GF-D8 (cell line): ENCODE measurements at regions not wholly inside any gene's neighbourhood (a gene's known extent, or its start where the extent isn't known, plus 50 kb on each side); places are given as distances from the start of the nearest gene placed in this dataset.
"Not testable (repeated sequence)": the region's sequence is repeated elsewhere in the genome, so short reads cannot be mapped to it uniquely, and the experiment has no call there.

Source experiments
- DNase-seq: peaks from one replicate; lab custom pipeline; 2025; lab: John Stamatoyannopoulos, UW

DNA sequence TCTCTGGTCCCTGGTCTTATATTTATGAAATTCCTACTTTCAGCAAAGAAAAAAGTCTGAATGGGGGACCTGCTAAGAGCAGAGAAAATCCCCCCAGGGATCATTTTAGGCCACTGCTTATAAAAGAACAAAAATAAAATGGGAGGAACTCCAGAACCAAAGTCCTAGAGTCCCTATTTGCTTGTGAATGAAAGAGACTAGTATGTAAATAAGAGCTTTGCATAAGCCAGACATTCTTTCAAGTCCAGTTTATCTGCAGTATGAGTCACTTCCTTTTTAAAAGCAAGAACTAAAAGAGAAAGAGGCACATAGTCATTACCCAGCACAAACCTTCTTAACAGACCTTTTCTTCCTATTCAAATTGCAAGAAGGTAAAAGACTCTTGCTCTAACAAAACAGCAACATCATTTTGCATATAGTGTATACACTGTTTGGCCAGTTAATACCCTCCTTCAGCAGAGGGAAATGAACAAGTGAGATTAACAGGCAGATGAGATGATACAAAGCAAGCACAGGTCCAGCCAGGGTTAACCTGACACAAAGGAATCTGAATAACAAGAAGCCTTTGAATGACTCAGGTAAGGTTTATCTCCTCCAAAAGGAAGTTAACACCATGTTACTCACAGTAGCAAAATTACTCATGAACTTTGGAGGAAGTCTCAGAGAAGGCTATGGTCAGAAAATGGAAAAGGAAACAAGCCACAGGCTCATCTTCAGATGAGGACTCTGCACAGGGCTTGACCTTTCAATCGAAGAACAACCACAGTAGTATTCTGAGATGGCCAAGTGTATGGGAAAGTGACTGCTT is 87.3 kb downstream of the PHLDA1 start:
- no peak for DNase-seq

- no peak for DNase-seq
Observed at GRCh38 chr12:75943730-75944096, 87.9 kb downstream of the PHLDA1 start.

DNA sequence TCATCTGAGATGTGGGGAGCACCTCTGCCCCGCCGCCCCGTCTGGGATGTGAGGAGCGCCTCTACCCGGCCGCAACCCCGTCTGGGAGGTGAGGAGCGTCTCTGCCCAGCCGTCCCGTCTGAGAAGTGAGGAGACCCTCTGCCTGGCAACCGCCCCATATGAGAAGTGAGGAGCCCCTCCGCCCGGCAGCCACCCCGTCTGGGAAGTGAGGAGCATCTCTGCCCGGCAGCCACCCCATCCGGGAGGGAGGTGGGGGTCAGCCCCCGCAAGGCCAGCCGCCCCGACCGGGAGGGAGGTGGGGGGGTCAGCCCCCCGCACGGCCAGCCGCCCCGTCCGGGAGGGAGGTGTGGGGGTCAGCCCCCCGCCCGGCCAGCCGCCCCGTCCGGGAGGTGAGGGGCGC is 89.9 kb downstream of the PHLDA1 start:
- not testable (repeated sequence) for DNase-seq

DNA sequence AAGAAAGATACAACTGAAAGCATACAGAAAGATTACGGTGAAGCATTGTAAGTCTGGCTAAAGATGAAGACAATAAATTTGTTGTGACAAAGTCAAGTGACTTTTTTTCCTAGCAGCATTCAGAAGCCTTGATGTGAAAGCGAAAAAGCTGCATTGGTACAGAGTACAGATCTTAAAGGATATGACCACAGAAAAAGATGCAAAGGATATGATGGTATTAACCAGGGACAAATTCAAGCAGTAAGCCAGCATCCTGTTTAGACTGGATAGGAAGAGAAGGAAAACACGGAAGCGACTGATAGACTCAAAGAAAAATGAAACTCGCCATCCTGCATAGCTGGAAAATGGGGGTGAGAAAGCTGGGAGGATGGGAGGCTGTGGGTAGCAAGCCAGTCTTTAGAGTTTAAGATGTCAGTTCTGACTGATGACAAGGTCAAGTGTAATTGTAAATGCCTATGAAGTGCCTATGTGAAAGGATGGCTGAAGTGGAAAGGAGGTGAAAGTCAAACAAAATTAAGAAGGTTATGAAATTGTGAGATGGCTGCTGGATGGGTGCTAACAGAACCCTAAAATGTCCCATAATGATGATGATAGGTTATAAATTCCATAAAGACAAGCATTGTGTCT is 92.4 kb downstream of the PHLDA1 start:
- DNase-seq: no peak

GRCh38 chr12:75938189-75938588 is 93.4 kb downstream of the PHLDA1 start:
- no peak for DNase-seq

GRCh38 chr12:75937486-75937885 is 94.1 kb downstream of the PHLDA1 start:
- DNase-seq: no peak

DNA sequence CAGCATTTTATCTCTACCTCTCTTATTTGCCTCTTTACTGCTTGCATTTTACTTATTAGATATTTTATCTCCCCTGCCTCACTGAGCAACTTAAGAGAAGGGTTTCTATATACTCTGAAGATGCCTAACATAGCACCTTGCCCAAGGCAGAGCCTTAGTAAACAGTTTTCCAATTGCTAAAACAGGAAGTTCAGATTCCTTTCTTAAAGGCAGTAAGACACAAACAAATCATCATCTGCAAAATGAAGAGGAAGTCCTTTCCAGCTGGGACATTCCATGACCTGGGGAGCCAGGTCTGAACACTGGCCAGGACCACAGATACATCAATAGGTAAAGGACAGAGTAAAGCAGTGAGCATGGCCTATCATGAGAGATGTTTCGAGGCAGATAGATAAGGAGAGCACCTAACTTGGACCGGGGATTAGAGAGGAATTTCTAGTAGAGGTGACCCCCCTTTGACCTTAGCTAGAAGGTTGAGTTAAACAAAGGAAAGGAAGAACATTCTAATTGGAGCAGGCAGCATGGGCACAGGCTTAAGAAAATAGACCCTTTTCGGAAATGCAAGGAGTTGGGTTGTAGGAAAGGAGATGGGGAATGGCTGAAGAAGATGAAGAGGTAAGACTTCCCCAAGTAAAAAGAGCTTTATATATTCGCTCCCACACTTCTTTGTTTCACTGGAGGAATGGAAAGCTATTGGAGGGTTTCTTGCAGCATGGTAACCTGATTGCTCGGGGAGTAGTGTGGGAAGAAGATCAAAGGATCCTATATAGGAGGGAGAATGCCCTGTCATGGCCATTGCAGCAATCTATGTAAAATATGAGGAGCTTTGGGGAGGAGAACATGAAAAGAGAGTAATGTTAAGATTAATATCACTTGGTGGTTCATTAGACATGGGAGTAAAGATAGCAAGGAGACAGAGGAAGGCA is 94.8 kb downstream of the PHLDA1 start:
- no peak for DNase-seq

GRCh38 chr12:75935539-75936242 is 95.9 kb downstream of the PHLDA1 start:
- DNase-seq: no peak

DNA sequence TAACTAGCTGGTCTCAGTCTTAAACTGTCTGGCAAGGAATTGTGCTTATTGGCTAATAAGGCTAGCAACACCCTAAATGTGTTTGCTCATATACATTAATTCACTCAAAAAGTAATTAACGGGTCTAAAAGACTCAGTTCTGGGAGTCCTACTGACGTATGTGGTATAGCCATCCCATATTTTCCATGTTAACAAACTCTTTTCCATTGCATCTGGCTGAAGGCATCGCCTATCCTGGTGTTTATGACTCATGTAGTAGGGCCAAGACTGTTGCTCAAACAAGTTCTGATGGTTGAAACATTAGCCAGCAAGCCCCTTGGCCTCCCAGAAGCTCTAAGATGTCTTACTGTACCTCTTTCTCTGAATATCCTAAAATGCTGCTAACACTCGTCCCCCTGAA is 98.5 kb downstream of the PHLDA1 start:
- DNase-seq: no peak

GRCh38 chr12:75932241-75932640 is 99.3 kb downstream of the PHLDA1 start:
- no peak for DNase-seq

GRCh38 chr12:75923964-75924666 is 107.5 kb downstream of the PHLDA1 start:
- DNase-seq: no peak

DNA sequence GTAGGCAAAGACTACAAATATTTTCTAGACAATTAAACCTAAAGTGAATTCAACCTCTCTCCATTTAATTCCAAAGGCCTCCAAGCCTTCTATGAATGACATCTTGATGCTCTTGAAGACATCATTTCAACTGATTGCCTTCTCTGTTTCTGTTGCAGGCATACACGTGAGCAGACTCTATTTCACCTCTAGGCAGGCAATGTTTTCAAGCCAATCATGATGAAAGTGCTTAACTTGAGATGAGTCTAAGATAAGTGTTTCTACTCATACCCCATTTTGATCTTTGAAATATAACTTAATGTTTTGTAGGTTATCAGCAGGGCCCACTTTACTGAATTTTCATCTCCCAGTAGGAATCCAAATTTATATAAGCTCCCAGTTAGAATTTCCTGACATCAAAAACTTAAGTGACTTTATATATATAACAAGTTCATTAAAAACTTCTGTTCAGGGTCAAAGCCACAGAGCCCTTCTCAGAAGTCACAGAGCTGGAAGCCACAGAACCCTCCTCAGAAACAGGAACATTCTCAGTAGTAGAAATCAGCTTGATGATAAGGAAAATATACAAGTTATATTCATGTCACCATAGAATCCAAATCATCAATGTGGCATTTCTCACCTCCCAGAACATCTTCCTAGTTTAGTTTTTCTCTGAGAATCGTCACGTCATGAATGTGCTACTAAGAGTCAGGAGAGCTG is 108.5 kb downstream of the PHLDA1 start:
- no peak for DNase-seq

DNA sequence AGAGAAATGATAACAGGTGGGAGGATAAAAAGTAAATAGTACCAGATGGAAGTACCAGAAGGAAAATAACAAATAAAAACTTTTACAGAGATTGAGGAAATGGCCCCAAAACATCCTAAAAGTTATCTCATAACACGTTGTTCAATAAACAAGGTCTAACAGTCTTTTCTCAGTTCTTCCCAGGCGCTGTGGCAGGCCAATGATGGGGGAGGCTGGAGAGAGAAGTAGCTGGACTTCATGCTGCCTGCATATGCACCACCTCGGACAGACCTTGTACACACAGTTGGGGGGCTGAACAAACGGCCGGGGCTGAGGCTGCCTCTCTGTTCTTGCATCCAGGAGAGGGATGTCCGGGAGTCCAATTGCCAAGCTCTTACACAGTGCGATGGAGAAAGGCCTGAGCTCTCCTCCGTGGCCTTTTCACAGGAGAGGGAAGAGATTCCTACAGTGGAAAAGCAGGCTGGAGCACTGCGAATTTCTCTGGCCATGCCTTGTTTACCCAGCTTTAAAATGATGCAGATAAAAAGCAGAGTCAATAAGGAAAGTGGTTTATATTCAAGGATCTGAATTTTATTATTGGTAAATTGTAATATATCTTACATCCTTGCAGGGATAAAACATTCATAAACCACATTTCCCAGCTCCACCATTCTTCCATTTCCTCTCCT is 109.8 kb downstream of the PHLDA1 start:
- DNase-seq: no peak

GRCh38 chr12:75917715-75918114 is 113.9 kb downstream of the PHLDA1 start:
- no peak for DNase-seq

- DNase-seq: no peak
Observed at GRCh38 chr12:75917083-75917482, 114.5 kb downstream of the PHLDA1 start.

DNA sequence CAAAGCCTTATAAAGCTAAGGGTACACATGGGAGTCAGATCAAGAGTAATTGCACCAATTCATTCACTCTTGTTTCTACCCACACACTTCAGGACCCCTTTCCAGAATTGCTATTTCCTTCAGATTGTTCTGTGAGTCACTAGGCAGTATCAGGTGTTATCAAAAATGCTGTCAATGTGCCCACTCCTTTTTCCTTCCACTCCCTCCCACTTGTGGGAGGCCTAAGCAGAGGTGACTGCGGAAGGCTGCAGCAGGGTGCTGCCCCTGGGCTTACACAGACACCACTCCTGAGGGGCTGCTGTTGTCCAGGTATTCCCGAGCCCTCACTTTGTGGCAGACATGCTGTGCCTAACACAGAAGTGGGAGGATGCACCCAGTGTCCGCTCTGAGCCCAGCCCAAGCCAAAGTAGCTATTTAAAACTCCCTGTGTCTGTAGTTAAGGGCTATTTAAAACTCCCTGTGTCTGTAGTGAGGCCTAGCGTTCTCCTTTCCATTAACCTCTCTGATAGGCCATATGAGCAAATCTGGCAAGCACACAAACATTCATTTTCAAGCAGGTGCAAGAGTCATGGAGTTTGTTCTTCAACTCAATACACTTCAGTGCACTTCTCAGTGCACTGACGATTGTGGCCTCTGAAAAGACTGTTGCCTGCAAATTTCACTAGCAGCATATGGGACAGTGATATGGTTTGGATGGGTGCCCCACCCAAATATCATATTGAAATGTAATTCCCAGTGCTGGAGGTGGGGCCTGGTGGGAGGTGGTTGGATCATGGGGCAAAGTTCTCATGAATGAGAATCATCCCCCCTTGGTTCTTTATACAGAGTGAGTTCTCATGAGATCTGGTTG is 117.8 kb downstream of the PHLDA1 start:
- DNase-seq: no peak

GRCh38 chr12:75909714-75910656 is 121.6 kb downstream of the PHLDA1 start:
- DNase-seq: no peak

DNA sequence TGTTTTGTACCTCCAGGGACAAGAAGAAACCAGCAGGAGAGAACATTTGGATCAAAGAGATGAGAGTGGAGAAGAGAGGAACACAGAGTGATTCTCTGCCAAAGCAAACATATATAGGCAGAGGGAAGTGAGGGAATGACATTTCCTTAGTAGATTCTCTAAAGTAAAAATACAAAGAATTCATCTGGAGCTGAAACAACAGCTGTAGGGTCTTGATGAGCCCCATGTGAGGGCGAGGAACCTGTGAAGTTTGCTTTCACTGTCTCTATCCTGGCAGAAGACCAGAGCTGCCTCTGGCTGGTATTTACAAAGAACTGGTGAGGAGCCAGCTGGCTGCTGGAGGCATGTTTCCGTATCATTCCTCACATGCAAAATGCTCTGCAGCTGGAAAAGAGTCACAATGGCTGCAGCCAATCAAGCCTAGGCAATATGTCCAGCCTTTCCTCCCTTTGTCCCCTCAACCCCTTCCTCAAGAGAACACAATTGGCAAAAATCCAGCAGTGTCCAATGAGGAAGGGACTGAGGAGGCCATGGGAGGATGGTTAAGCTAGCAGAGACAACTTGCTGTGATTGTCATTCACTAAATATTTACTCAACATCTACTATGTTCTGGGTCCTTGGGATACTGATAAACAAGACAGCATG is 122.5 kb downstream of the PHLDA1 start:
- no peak for DNase-seq
